Endothelial cell of umbilical vein (primary cell): ENCODE measurements at regions not wholly inside any gene's neighbourhood (a gene's known extent, or its start where the extent isn't known, plus 50 kb on each side); places are given as distances from the start of the nearest gene placed in this dataset.

Experiments used
- BruUV-seq: library from RNA; stranded (reverse); fragments of 400-500 nt; replicated peaks from 2 replicates; lab custom pipeline; 2021; lab: Mats Ljungman, UMichigan
- CTCF ChIA-PET: fragments of 300-600, 350-600 bp; sonication (Branson Sonifier 250); formaldehyde crosslinking; loops from one replicate; lab custom pipeline; 2021; ENCODE audit warnings: antibody characterized with exemption, inconsistent platforms; lab: Charles Lee
- POLR2A ChIA-PET: fragments of 300-600, 350-600 bp; sonication (Branson Sonifier 250); formaldehyde crosslinking; loops from one replicate; lab custom pipeline; 2021; ENCODE audit warnings: antibody characterized with exemption, inconsistent platforms; lab: Charles Lee
- DNase-seq: peaks from one replicate; pipeline ENCODE4 v3.0.0-alpha.2; 2011; ENCODE audit warnings: low read depth, low spot score
- FAIRE-seq: peaks from 2 replicates; lab custom pipeline; 2011; peaks lifted over from hg19 to GRCh38; lab: Jason Lieb, UNC
- H2AFZ ChIP-seq: 2 replicates; pipeline ENCODE4 v1.6.0; 2012; ENCODE audit warnings: low read depth, low read length, control low read depth, inconsistent platforms
- H3K27ac ChIP-seq: 2 replicates; pipeline ENCODE4 v1.5.1; 2011; ENCODE audit warnings: low read depth, mild to moderate bottlenecking, control low read depth, low read length, moderate library complexity; ENCODE audit not compliant: insufficient read depth
- H3K27me3 ChIP-seq, 2 experiments: 2 replicates each; pipeline versions ENCODE4 v1.6.0 to v1.6.1; 2011; ENCODE audit warnings: low read length in 2 of 2, mixed read lengths in 1 of 2; ENCODE audit not compliant: control insufficient read depth in 2 of 2, insufficient read depth in 2 of 2
- H3K36me3 ChIP-seq, 2 experiments: 2 replicates in 1 of 2; 3 replicates in 1 of 2; pipeline ENCODE4 v1.5.1; 2011; ENCODE audit warnings: low read length in 2 of 2, mild to moderate bottlenecking in 1 of 2, moderate library complexity in 1 of 2; ENCODE audit not compliant: control insufficient read depth in 2 of 2, insufficient read depth in 2 of 2; ENCODE audit errors: extremely low read depth in 1 of 2
- H3K4me1 ChIP-seq: 3 replicates; pipeline ENCODE4 v1.5.1; 2011; ENCODE audit warnings: mild to moderate bottlenecking, low read length; ENCODE audit not compliant: control insufficient read depth, insufficient read depth; ENCODE audit errors: extremely low read depth
- H3K4me2 ChIP-seq: 2 replicates; pipeline ENCODE4 v1.6.1; 2011; ENCODE audit warnings: low read length, control low read depth, mixed read lengths; ENCODE audit not compliant: insufficient read depth
- H3K4me3 ChIP-seq, 3 experiments: fragments of 200-600 bp in 1 of 3; sonication (generic), shearing (Covaris generic) in 1 of 3; replicated peaks in 1 of 3; 2 replicates each; pipeline ENCODE4 v1.5.1; 2011 to 2016; ENCODE audit warnings: control low read depth in 3 of 3, low read length in 3 of 3, mild to moderate bottlenecking in 2 of 3, inconsistent platforms in 1 of 3, low read depth in 1 of 3, moderate library complexity in 1 of 3; ENCODE audit not compliant: insufficient read depth in 1 of 3
- H3K79me2 ChIP-seq: 2 replicates; pipeline ENCODE4 v1.6.0; 2012; ENCODE audit warnings: low read length, inconsistent platforms; ENCODE audit not compliant: control insufficient read depth, insufficient read depth
- H3K9ac ChIP-seq: replicated peaks from 2 replicates; pipeline ENCODE3; 2011; ENCODE audit warnings: low read length, control low read depth; ENCODE audit not compliant: insufficient read depth; ENCODE audit errors: extremely low read depth
- H3K9me1 ChIP-seq: replicated peaks from 3 replicates; pipeline ENCODE4 v1.6.0; 2011; ENCODE audit warnings: mild to moderate bottlenecking, low read length; ENCODE audit not compliant: control insufficient read depth, insufficient read depth; ENCODE audit errors: extremely low read depth
- H3K9me3 ChIP-seq: replicated peaks from 2 replicates; pipeline ENCODE4 v1.5.1; 2012; ENCODE audit warnings: low read length, inconsistent platforms; ENCODE audit not compliant: control insufficient read depth, insufficient read depth
- H4K20me1 ChIP-seq: replicated peaks from 2 replicates; pipeline ENCODE3; 2011; ENCODE audit warnings: mild to moderate bottlenecking, low read length; ENCODE audit not compliant: control insufficient read depth, insufficient read depth; ENCODE audit errors: extremely low read depth
- CTCF ChIP-seq, 2 donors: IDR thresholded peaks; 1 replicate in 1 of 2; 2 replicates in 1 of 2; pipeline ENCODE4 v1.5.1; 2011; ENCODE audit warnings: low read length in 2 of 2, mild to moderate bottlenecking in 2 of 2, moderate library complexity in 2 of 2, control low read depth in 1 of 2, inconsistent platforms in 1 of 2, low read depth in 1 of 2; ENCODE audit not compliant: insufficient read depth in 1 of 2; ENCODE audit errors: extremely low read depth in 1 of 2
- EZH2 ChIP-seq: IDR thresholded peaks from 2 replicates; pipeline ENCODE4 v1.6.1; 2012; ENCODE audit warnings: borderline replicate concordance, low read depth, mild to moderate bottlenecking, moderate library complexity, low read length, inconsistent platforms; ENCODE audit not compliant: severe bottlenecking
- FOS ChIP-seq: IDR thresholded peaks from 2 replicates; pipeline ENCODE4 v1.6.1; 2011; ENCODE audit warnings: mild to moderate bottlenecking, low read length, moderate library complexity, borderline replicate concordance; ENCODE audit not compliant: insufficient read depth
- GATA2 ChIP-seq: IDR thresholded peaks from 2 replicates; pipeline ENCODE4 v1.7.0; 2011; ENCODE audit warnings: low read depth, mild to moderate bottlenecking, moderate library complexity, mixed read lengths, low read length; ENCODE audit not compliant: insufficient read length, insufficient read depth
- JUN ChIP-seq: IDR thresholded peaks from 2 replicates; pipeline ENCODE4 v1.6.1; 2011; ENCODE audit warnings: borderline replicate concordance, low read depth; ENCODE audit not compliant: insufficient read length, insufficient read depth
- MYC ChIP-seq: IDR thresholded peaks from one replicate; pipeline ENCODE4 v1.6.1; 2011; ENCODE audit warnings: mild to moderate bottlenecking, low read depth, low read length
- dilution Hi-C: fragments of 300-500 bp; cut with MboI; formaldehyde crosslinking; loops from one replicate; pipeline ENCODE4 v1.15.0; 2019; ENCODE audit warnings: low sequenced_read_pairs; ENCODE audit not compliant: extremely low pct_ligation_motif_present
- intact Hi-C: fragments of 100-400 bp; cut with micrococcal nuclease; formaldehyde crosslinking; loops from one replicate; pipeline ENCODE4 v1.10.0; 2022
- TF ChIP-seq, protein P1 (sequence below): IDR thresholded peaks from 2 replicates; pipeline ENCODE4 v1.6.1; 2011; ENCODE audit not compliant: insufficient read depth, insufficient read length

- Histone ChIP-seq H4K20me1 (no peaks in the 10 kb centered on the region), H3K9me1 (no peaks in the 10 kb centered on the region), H3K27me3 (no peaks in the 10 kb centered on the region), H3K9ac (no peak overlapping the region), H3K9me3 (peaks cover 9% of the 10 kb centered on the region), H3K79me2 (no peaks in the 10 kb centered on the region), H2AFZ (no peak overlapping the region), H3K4me3 (no peak overlapping the region), H3K27ac (no peak overlapping the region), H3K4me1 (no peaks in the 10 kb centered on the region), H3K36me3 (no peaks in the 10 kb centered on the region), H3K4me2 (no peak overlapping the region)
- DNase-seq (no peak), FAIRE-seq (no peak)
- dilution Hi-C loops = no loop called here
- POLR2A ChIA-PET = no interaction called here
- intact Hi-C loops = no loop called here
- BruUV-seq = no TSS peak
- CTCF ChIA-PET = no interaction called here
- TF ChIP-seq FOS (no peak), JUN (no peak), CTCF (IDR thresholded peaks at IDR 0.05; ENCODE audit: extremely low read depth in 1 of 2, insufficient read depth in 1 of 2, low read depth in 1 of 2, low read length in 2 of 2) (no peak), MYC (no peak), GATA2 (no peak), EZH2 (no peak)
- TF ChIP-seq, protein P1, sequence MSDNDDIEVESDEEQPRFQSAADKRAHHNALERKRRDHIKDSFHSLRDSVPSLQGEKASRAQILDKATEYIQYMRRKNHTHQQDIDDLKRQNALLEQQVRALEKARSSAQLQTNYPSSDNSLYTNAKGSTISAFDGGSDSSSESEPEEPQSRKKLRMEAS = no peak
Observed at GRCh38 chr17:14886200-14886739, 378.9 kb downstream of the PMP22 start.
